ENCODE measurements at regions not wholly inside any gene's neighbourhood (a gene's known extent, or its start where the extent isn't known, plus 50 kb on each side); places are given as distances from the start of the nearest gene placed in this dataset.

DNA sequence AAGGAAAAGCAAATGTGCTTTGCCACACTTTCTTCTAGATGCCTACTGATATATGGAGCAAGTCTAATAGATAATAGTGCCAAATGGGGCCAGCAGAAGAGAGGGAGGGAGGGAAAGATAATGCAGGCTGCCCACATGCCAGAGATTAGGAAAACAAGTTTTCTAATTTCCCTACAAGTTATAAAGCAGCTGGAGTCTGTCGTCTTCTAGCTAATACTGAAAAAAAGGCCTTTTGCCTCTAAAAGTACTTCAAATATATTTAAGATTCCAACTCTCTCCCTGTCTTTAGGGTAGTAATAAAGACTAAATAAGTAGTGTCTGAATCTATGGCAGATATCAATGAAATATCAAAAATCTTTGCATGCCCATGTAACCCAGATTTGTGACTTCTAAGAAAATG is 632.0 kb upstream of the MIR17HG start:
- ChIA-PET POLR2A (ENCODE audit: unreplicated experiment) (no interaction called here), CTCF (no interaction called here)
- H3K23ac ChIP-seq (ENCODE audit: low read depth, low read length), result no peak overlapping the region
- ATAC-seq (ENCODE audit: low read depth), result no peak
- H3K9me3 ChIP-seq (ENCODE audit: control insufficient read depth, insufficient read depth, low read length), result no peaks in the 10 kb centered on the region; the same call in 1 of the 2 replicates
- H2BK5ac ChIP-seq (ENCODE audit: low read depth, low read length, poor library complexity, severe bottlenecking), result no peak overlapping the region
- H3K9ac ChIP-seq (ENCODE audit: low read depth, low read length), result no peak overlapping the region
- no TSS peak for BruUV-seq (replicated peaks)
- TF ChIP-seq BHLHE40 (IDR thresholded peaks at IDR 0.05; ENCODE audit: low read depth, low read length), result no peak
- H2BK20ac ChIP-seq (ENCODE audit: low read depth, low read length), result no peak overlapping the region
- H3K36me3 ChIP-seq (ENCODE audit: control insufficient read depth, insufficient read depth, low read length), result no peaks in the 10 kb centered on the region
- no peak overlapping the region for H4K8ac ChIP-seq (ENCODE audit: low read depth in 2 of 2, low read length in 2 of 2)
- WGBS, 2 experiments (ENCODE audit: extremely low coverage in 2 of 2, insufficient read length in 1 of 2), result no CpG with 5 or more reads among the region's 1 CpG
- no peaks in the 10 kb centered on the region for H3K27me3 ChIP-seq (ENCODE audit: control insufficient read depth, insufficient read depth, low read length)
- no peak overlapping the region for H2AFZ ChIP-seq (replicated peaks; ENCODE audit: low read length, poor library complexity)
- dilution Hi-C loops (cut with HindIII; ENCODE audit: low sequenced_read_pairs, unreplicated experiment) (no loop called here), in situ Hi-C loops (cut with MboI; ENCODE audit: low sequenced_read_pairs) (no loop called here), intact Hi-C loops (cut with micrococcal nuclease) (no loop called here)
- no peak overlapping the region for H2BK15ac ChIP-seq (ENCODE audit: low read depth, low read length)
- H3K56ac ChIP-seq (ENCODE audit: extremely low read depth, insufficient read depth, low read length), result no peak overlapping the region
- H3K4me3 ChIP-seq (ENCODE audit: insufficient read depth, low read depth, low read length), result no peak overlapping the region
- H4K20me1 ChIP-seq (ENCODE audit: insufficient read depth, low read length), result no peaks in the 10 kb centered on the region
- no peaks in the 10 kb centered on the region for H3K4me1 ChIP-seq (ENCODE audit: control insufficient read depth, insufficient read depth, low read length)
- no peak overlapping the region for H3K27ac ChIP-seq (ENCODE audit: insufficient read depth, low read length)
- H3K9me1 ChIP-seq (ENCODE audit: insufficient read depth, low read length), result no peaks in the 10 kb centered on the region
- no peak overlapping the region for H3K14ac ChIP-seq (replicated peaks; ENCODE audit: low read depth, low read length)
- no peaks in the 10 kb centered on the region for H3K79me1 ChIP-seq (ENCODE audit: low read depth in 1 of 2, low read length in 2 of 2)
- no peak overlapping the region for H3K4me2 ChIP-seq (ENCODE audit: low read depth, low read length)
- H3K4ac ChIP-seq (ENCODE audit: low read depth, low read length), result no peak overlapping the region
- no peak overlapping the region for H2AK5ac ChIP-seq (ENCODE audit: low read depth, low read length)
- H2BK120ac ChIP-seq (ENCODE audit: low read depth, low read length), result no peak overlapping the region
- no peak overlapping the region for H2AK9ac ChIP-seq (replicated peaks; ENCODE audit: low read depth, low read length, poor library complexity)
- DNase-seq, result no peak
- no peak overlapping the region for H3K18ac ChIP-seq (ENCODE audit: low read depth, low read length)
- no peak overlapping the region for H4K91ac ChIP-seq (ENCODE audit: insufficient read depth, low read depth, low read length)
- H4K5ac ChIP-seq (ENCODE audit: low read depth, low read length), result no peak overlapping the region

All from IMR-90 (cell line).